OCI-LY3 (cell line): ENCODE measurements at regions not wholly inside any gene's neighbourhood (a gene's known extent, or its start where the extent isn't known, plus 50 kb on each side); places are given as distances from the start of the nearest gene placed in this dataset.

Experiments used
- EZH2phosphoT487 ChIP-seq: fragments of 200-600 bp; shearing (Covaris generic); IDR thresholded peaks from 2 replicates; pipeline ENCODE4 v1.6.1; 2018; ENCODE audit warnings: antibody characterized with exemption, mixed run types, low read depth
- TF ChIP-seq, protein P1 (sequence below): fragments of 200-600, 300-600 bp; sonication (generic); IDR thresholded peaks from 2 replicates; pipeline ENCODE4 v1.5.1; 2014; ENCODE audit warnings: antibody characterized with exemption, low read length, low read depth

DNA sequence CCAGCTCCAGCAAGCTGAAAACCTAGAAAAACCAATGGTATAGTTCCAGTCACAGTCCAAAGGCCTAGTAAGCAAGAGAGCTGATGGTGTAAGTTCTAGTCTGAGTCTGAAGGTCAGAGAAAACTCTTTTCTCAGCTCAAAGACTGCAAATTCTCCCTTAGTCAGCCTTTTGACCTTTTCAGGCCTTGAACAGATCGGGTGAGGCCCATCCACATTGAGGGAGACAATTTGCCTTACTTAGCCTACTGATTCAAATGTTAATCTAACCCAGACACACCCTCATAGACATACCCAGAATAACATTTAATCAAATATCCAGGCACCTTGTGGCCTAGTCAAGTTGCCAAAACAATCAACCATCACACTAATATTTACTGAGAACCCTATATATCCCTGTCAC is 110.8 kb upstream of the KCNJ3 start:
- TF ChIP-seq, protein P1, sequence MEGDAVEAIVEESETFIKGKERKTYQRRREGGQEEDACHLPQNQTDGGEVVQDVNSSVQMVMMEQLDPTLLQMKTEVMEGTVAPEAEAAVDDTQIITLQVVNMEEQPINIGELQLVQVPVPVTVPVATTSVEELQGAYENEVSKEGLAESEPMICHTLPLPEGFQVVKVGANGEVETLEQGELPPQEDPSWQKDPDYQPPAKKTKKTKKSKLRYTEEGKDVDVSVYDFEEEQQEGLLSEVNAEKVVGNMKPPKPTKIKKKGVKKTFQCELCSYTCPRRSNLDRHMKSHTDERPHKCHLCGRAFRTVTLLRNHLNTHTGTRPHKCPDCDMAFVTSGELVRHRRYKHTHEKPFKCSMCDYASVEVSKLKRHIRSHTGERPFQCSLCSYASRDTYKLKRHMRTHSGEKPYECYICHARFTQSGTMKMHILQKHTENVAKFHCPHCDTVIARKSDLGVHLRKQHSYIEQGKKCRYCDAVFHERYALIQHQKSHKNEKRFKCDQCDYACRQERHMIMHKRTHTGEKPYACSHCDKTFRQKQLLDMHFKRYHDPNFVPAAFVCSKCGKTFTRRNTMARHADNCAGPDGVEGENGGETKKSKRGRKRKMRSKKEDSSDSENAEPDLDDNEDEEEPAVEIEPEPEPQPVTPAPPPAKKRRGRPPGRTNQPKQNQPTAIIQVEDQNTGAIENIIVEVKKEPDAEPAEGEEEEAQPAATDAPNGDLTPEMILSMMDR, result no peak
- TF ChIP-seq EZH2phosphoT487, result no peak
